NCI-H2196 treated with DMSO at 0.1 percent for 48 hours (cell line): ENCODE measurements at regions not wholly inside any gene's neighbourhood (a gene's known extent, or its start where the extent isn't known, plus 50 kb on each side); places are given as distances from the start of the nearest gene placed in this dataset.

ENCODE experiments used
- DNase-seq: peaks from one replicate; lab custom pipeline; 2025; ENCODE audit not compliant: unreplicated experiment; lab: John Stamatoyannopoulos, UW

DNA sequence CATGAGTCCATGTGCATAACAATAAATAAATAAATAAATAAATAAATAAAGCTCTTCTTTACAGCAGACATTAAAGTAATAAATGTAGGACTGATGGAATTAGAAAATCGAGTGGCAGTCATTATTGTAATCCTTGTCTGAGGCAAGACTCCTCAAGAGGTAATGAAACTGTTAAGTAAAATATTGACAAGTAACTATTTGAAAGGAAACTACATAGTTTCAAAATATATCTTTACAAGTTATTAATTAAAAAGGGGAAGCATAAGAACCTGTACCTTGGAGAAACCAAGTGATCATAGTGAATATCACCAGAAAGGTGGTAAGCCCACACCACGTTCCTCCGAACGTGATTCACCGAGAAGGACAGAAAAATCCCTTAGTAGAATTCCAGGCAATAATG, 285.6 kb upstream of the SORCS1 start:
- no peak for DNase-seq

- DNase-seq = no peak
Measured at GRCh38 chr10:107444443-107444842, 279.9 kb upstream of the SORCS1 start.

DNA sequence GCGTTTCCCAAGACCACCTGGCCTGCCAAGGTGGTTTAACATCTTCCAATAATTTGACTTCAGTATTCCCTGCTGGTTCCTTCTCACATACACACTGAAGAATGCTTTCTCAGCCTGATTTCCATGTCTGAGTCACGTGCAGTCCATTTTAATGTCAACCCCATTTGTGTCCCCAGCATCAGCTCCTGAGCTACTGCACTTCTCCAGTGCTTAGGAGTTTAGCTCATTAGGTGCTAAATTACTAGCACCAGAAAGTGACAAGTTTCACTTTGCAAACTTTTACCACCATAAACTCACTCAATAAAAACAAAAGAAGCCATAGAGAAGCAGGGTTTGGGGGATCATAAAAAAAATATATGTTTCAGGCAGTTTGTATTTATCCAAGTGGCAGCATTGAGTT, 279.3 kb upstream of the SORCS1 start:
- no peak for DNase-seq

DNA sequence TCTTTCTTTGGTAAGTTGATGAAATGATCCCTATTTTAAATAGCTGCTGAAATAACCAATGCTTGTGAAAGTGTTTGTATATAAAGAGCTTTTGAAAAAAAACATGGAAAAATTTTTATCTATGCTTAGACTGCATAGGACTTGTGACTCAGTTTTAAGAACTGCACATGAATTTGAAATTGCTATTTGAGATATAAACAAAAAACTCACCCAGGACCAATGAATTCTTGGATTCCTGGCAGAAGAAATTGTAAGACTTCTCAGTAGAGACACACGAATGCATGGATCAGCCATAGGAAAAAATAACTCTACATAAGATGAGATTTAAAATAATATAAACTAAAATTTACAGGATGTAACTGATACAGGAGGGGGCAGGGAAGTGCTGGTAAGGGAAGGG, 278.8 kb upstream of the SORCS1 start:
- no peak for DNase-seq

GRCh38 chr10:107442035-107442505, 277.6 kb upstream of the SORCS1 start:
- DNase-seq = no peak

- DNase-seq = no peak
Measured at GRCh38 chr10:107440741-107441140, 276.2 kb upstream of the SORCS1 start.

DNA sequence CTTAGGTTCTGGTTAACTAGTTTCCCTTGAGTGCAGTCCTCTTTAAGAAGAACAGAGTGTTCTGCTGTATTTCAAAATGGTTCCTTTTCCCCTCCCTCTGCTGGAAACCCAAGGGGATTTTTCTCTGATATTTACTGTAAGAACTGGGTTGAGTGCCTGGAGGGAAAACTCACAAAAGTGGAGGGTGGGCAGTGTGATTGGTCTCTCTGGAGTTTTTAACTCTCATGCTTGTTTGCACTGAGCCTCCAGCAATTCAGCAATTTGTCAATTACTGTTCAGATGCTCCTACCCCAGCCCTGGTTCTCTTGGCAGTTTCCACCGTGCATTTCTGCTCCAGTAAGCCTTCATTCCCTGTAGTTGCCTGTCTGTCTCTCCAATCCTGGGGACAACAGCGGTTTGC, 273.4 kb upstream of the SORCS1 start:
- DNase-seq = no peak

DNA sequence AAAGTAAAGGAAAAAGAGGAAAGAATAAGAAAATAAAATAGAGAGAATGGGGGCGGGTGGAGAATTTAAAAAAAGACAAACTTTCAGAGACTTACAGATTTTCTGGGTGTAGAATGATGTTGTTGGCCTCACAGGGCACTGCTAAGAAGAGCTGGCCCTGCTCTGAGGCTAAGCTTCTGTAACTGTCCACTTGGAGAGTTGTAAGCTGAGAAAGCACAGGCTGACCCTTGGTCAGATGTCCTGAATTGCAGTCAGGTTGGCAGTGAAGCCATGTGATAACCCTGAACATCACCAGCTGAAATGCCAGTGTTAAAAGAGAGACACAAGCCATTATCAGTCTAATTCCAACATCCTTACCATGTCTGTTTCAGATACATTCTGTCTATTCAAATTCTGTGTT, 272.1 kb upstream of the SORCS1 start:
- DNase-seq = no peak

DNA sequence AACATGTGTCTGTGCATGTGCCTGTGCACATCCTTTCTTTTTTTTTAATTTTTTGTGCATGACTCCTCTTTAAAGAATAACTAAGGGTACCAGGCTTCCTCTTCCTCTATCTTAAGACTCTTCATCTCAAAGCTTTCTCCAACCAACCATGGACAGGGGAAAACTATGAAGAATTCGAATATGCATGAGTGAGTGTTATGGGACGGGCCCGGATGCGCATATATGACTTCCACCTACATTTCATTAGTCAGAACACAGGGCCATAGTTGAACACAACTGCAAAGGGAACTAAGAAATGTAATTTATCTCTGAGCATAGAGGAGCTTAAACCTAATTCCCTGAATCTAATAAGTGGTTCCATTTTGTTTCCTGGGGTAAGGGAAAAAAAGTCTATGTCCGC, 270.3 kb upstream of the SORCS1 start:
- DNase-seq = no peak

DNA sequence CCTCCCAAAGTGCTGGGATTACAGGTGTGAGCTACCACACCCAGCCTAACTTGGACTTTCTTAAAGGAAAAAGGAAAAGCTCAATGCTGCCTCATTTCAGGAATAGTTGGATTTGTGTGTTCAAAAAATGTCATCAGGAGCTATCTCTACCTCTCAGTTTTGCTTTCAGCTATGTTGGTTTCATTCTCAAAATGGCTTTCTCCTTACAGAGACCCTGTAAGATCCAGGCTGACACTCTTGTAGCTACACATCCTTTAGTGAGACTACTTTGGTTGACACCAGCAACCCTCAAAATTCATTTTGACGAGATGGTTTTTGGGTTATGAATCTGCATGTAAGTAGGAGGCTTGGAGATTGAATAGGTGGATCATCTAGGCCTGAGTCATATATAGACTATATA, 269.7 kb upstream of the SORCS1 start:
- DNase-seq = no peak

GRCh38 chr10:107433605-107434004, 269.1 kb upstream of the SORCS1 start:
- DNase-seq = no peak

DNA sequence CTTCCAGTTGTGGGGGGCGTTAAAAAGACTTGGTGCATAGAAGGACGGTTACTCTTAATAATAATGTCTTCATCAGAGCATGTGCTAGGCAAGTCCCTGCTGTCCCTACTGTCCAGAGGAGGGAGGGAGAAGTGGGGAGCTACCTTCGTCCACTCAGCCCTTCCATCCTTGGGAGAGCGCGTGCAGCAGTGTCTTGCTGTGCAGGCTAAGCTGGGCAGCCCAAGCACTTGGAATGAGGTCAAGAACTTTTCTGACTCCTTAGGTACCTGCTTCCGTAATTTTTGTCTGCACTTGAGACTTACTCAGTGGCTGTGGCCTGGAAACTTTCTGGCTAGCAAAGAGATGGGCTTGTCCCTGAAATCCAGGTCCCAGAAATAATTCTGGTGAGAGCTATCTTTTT, 265.9 kb upstream of the SORCS1 start:
- DNase-seq = no peak

GRCh38 chr10:107427016-107427415, 262.5 kb upstream of the SORCS1 start:
- no peak for DNase-seq

DNA sequence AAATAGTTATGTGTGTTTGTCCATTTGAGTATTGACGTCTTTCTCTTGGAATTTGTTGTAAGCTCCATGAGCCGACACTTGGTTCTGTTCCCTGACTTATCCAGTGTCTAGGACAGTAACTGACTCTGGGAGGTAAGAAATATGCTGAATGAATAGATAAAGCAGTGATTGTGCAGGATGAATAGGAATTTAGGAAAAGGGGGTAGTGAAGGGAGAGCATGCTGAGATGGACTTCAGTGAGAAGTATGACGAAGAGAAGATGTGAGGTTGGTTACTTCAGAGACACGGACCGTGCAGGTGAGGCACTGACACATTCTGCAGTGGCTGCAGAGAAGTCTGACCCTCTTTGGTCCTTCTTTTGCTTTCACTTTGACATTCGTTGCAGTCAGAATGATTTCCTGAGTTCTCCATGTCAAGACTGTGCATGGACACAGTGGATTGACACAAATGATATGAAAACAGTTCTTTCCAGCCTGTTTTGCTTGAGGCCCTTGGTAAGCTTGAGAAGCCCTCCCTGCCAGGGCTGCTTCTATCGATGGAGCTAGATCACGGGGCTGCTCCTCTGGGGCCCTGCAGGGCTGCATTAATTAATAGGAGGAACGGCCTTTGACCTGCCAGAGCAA, 261.5 kb upstream of the SORCS1 start:
- no peak for DNase-seq

- no peak for DNase-seq
Measured at GRCh38 chr10:107424628-107425027, 260.1 kb upstream of the SORCS1 start.

- DNase-seq = no peak
Measured at GRCh38 chr10:107423903-107424302, 259.4 kb upstream of the SORCS1 start.

DNA sequence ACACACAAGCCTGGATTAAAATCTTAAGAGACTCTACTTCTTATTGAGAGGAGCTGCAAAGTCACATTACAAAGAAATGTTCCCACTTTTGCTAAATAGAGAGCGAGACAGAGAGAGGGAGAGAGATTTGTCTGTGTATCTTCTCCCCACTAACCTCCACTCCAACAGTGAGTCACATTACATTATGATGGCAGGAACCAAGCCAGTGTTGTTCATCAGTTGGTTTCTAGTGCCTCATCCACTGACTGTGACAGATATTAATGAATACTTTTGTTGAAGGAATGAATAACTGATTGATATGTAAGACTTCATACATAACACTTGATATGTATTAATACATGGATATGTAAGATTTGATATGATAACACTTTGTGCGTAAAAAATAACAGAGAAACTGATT, 258.2 kb upstream of the SORCS1 start:
- no peak for DNase-seq

DNA sequence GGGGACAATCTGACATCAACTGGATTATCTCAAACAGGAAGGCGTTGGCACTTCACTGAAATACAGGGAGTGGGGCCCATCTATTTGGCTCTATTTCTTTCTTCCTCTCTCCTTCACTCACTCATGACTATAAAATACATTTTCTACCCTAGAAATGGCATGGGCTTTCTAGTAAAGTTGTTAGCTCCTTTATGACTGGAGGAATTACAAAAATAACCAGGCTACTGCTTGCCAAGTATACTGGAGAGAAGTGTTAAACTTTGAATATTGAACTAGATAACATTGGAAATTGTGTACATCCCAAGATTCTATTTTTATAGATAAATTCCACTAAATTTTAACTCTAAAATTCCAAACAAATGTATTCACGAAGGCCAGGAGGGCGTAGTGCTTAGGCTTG, 255.7 kb upstream of the SORCS1 start:
- no peak for DNase-seq

DNA sequence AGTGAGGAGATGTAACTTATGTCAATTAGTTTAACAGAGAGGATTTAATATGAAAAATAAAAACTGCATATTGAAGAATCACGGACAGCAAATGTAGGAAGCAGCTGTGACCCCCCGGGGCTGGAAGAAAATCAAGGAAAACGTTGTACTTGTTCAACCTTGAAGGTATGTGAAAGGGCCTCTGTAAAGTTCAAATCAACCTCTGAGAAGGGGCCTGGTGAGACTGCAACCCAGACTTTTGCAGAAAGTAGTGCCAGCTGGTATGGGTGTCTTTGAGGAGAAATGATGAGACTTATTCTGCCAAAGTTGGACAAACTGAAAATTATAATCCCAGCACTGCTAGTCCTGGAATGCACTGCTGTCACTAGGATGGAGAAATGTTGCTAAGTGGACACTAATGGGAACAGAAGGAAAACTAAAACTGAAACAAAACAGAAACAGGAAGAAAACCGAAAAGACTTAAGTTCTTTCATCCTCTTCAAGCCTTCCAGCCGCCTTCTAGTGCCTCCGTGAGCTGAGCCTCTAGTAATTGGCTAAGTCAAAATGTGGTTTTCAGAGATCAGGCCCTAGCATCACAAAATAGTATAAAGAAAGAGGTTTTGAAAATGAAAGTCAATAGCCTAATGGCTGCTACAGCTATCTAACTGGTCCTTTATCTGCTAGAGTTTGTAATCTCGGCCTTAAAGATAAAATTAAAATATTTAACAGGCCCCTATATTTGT, 253.7 kb upstream of the SORCS1 start:
- no peak for DNase-seq

DNA sequence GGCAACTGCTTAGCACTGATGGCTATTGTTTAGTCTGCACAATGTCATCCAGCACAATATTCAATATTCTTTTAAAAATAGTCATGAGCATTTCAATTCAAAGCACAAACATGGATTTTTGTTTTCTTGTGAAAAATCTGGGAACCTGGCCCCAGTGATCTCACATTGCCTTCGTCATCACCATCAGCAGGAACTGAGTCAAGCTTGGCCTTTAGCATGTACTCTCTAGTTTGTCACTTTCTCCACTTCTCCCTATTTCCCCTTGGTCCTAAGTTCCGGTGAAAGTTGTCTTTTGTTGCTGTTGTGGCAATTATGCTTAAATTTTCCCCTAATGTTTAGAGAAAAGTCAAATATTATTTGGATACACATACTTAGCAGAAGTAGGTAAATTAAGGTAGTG, 252.9 kb upstream of the SORCS1 start:
- DNase-seq = no peak

- no peak for DNase-seq
Measured at GRCh38 chr10:107415446-107415845, 250.9 kb upstream of the SORCS1 start.

- no peak for DNase-seq
Measured at GRCh38 chr10:107413971-107414370, 249.5 kb upstream of the SORCS1 start.

DNA sequence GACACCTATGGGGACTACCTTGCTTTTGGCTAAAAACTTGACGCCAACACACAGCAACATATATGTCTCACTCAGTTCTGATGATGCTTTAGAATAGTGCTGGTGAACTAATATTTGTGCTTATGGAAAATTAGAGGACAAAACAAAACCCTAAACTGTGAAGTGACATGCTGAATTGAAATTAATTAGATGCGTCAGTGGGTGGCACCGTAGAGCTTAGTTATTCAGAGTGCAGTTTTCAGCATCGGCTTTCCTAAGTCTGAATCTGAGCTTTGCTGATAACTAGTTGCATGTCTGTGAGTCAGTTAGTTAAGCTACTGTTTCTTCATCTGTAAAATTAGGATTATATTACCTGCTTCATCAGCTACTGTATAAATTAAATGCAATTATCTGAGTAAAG, 245.0 kb upstream of the SORCS1 start:
- no peak for DNase-seq
